Stimulated activated memory B cell treated with anti-CD40 and anti-IgM and Interleukin-4, amounts not matched to agents 10 μg/mL and 1 μg/mL and 100 μg/mL, for 72 hours (primary cell): ENCODE measurements at regions not wholly inside any gene's neighbourhood (a gene's known extent, or its start where the extent isn't known, plus 50 kb on each side); places are given as distances from the start of the nearest gene placed in this dataset.
"Not testable (repeated sequence)": the region's sequence is repeated elsewhere in the genome, so short reads cannot be mapped to it uniquely, and the experiment has no call there.

Source experiments
- ATAC-seq: fragments of 150-1000 bp; cut with Tn5 transposase; 2 replicates; pipeline ENCODE4 v1.10.0; 2021
- H3K27ac Mint-ChIP-seq: one replicate; pipeline ENCODE4 v1.8.0; 2022; ENCODE audit warnings: mild to moderate bottlenecking, mixed read lengths
- H3K27me3 Mint-ChIP-seq: one replicate; pipeline ENCODE4 v1.8.0; 2022; ENCODE audit warnings: mixed read lengths
- H3K36me3 Mint-ChIP-seq: one replicate; pipeline ENCODE4 v1.8.0; 2022; ENCODE audit warnings: mixed read lengths
- H3K4me1 Mint-ChIP-seq: one replicate; pipeline ENCODE4 v1.8.0; 2022; ENCODE audit warnings: mixed read lengths
- H3K4me3 Mint-ChIP-seq: one replicate; pipeline ENCODE4 v1.8.0; 2022; ENCODE audit warnings: mild to moderate bottlenecking, moderate library complexity, mixed read lengths
- H3K9me3 Mint-ChIP-seq: one replicate; pipeline ENCODE4 v1.8.0; 2022; ENCODE audit warnings: mixed read lengths

DNA sequence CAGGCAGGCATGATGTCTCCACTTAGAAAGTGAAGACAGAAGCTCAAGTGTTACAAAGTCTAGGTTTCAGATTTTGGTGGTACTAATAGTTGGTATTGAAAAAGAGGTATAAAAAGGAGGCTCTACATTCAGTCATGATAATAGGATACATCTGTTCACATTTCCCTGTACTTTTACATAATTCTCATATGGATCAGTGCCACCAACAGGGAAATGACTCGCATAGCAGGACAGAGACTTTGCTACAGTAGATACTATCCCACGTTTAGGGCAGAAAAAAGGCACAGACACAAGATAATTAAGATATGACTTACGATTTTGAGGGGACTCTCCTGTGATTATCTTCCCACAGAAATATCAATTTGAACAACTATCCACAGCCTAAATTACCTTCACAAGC is 1062.9 kb upstream of the EPHA6 start:
- H3K9me3 Mint-ChIP-seq = peaks cover 6% of the 10 kb centered on the region
- H3K4me1 Mint-ChIP-seq = no peaks in the 10 kb centered on the region
- no peaks in the 10 kb centered on the region for H3K36me3 Mint-ChIP-seq
- no peak overlapping the region for H3K4me3 Mint-ChIP-seq
- H3K27ac Mint-ChIP-seq = no peak overlapping the region
- ATAC-seq = no peak
- no peaks in the 10 kb centered on the region for H3K27me3 Mint-ChIP-seq

DNA sequence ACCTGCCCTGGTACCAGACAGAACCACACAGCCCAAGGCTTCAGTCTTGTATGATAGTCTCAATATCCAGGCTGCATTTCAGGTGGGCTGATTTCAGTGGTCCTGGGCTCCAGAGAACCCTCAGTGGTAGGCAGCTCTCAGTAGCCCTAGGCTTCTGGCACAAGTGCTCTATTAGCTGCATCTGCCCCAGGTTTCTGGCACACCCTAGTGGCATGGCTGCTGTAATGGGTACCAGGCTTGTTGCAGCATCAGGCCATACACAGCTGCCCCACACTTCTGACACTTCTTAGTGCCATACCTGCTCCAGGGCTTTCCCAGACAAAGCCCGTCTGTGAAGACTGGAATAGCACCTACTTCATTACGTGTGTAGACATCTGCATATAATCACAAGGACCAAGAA is 1062.2 kb upstream of the EPHA6 start:
- ATAC-seq = no peak
- Mint-ChIP-seq H3K4me1 (no peaks in the 10 kb centered on the region), H3K27me3 (no peaks in the 10 kb centered on the region)

DNA sequence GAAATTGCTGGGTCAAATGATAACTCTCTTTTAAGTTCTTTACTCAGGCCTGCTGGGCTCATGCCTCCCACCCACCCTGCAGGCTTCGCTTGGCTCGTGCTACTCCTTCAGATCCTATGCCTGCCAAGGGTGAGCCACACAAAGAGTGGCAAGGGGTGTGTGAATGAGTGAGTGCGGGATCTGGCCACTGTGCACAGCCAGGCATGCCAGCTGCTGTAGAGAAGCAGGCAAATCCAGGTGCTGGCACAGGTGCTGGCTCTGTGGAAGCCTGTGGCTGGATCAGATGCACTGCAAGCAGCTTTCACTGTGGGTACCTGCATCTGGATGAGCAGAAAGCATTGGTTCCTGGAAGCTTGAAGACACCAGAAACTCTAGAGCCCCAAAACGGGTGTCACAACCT is 1055.7 kb upstream of the EPHA6 start:
- Mint-ChIP-seq H3K9me3 (peaks cover 4% of the 10 kb centered on the region), H3K4me1 (no peaks in the 10 kb centered on the region), H3K36me3 (no peaks in the 10 kb centered on the region), H3K27ac (no peak overlapping the region), H3K4me3 (no peak overlapping the region), H3K27me3 (no peaks in the 10 kb centered on the region)
- ATAC-seq = no peak

More for the DNA sequence above, 1062.2 kb upstream of the EPHA6 start:
- Mint-ChIP-seq H3K27ac (no peak overlapping the region), H3K36me3 (no peaks in the 10 kb centered on the region), H3K9me3 (peaks cover 6% of the 10 kb centered on the region), H3K4me3 (no peak overlapping the region)

DNA sequence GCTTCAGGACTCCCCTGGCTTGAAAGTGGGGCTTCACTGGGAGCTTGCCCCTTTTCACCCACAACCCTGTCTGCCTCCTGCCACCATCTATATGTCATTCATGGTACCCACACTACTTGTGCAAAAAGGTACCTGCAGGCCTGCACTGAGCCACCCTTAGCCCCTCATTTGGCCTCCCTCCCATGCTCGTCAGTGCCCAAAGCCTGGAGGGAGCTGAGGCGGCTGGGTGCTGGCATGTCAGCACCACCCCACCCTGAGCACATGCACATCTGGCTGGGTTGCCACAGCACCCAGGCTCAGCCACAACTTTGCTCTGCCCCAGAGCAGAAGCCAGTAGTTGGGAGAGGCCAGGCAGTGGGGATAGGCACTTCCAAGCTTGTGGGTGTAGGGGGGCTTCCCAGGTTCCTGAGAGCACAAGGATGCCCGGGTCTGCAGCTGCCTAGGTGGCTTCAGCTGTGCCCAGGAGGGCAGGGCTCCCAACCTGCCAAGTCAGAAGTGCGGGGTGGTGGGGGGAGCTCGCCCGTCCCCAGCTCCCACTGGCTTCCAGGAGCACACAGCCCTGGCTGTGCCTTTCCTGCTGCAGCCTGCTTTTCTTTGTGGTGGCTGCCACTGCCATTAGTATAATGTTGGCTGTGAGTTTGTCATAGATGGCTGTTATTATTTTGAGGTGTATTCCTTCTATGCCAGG is 1054.6 kb upstream of the EPHA6 start:
- H3K4me3 Mint-ChIP-seq = no peak overlapping the region
- no peaks in the 10 kb centered on the region for H3K27me3 Mint-ChIP-seq
- H3K27ac Mint-ChIP-seq = no peak overlapping the region
- no peaks in the 10 kb centered on the region for H3K9me3 Mint-ChIP-seq
- no peaks in the 10 kb centered on the region for H3K36me3 Mint-ChIP-seq
- no peak for ATAC-seq
- no peaks in the 10 kb centered on the region for H3K4me1 Mint-ChIP-seq

DNA sequence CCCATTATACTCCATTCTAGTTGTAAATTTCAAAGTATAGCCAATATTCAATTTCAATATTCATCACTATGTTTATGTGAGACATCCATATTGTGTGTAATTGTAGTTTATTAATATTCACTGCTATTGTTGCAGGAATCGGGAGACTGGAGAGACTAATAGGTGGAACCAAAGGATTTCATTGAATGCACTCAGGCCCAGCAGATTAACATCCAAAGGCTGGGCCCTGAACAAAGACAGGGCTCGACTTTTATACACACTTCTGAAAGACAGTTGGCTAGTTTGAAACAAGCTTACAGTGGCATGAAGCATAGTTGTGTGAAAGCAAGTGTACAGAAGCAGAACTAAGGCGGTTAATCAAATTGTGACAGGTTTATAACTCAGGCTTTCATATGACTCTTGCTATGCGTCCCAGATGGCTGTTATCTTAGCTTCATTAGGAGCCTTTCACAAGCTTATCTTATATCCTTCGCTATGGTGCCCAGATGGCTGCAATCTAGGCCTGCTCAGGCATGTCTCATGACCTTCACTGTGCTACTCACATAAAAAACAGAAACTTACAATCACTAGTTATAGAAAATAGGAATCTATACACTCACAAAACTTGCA is 1038.8 kb upstream of the EPHA6 start:
- Mint-ChIP-seq H3K36me3 (no peaks in the 10 kb centered on the region), H3K9me3 (peaks cover 3% of the 10 kb centered on the region), H3K27ac (no peak overlapping the region), H3K4me1 (no peaks in the 10 kb centered on the region), H3K27me3 (no peaks in the 10 kb centered on the region), H3K4me3 (no peak overlapping the region)
- ATAC-seq = no peak

DNA sequence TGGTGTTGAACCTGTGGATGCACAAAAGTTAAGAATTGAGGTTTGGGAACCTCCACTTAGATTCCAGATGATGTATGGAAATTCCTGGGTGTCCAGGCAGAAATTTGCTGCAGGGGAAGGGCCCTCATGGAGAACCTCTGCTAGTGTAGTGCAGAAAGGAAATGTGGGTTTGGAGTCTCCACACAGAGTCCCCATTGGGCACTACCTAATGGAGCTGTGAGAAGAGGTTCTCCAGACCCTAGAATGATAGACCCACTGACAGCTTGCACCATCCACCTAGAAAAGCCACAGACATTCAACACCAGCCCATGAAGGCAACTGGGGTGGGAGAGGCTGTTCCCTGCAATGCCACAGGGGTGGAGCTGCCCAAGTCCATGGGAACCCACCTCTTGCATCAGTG is 1032.8 kb upstream of the EPHA6 start:
- H3K27me3 Mint-ChIP-seq = no peaks in the 10 kb centered on the region
- H3K4me1 Mint-ChIP-seq = no peaks in the 10 kb centered on the region
- H3K4me3 Mint-ChIP-seq = no peak overlapping the region
- ATAC-seq = peak; percentile 51
- peaks cover 2% of the 10 kb centered on the region for H3K9me3 Mint-ChIP-seq
- H3K27ac Mint-ChIP-seq = no peak overlapping the region
- H3K36me3 Mint-ChIP-seq = no peaks in the 10 kb centered on the region

DNA sequence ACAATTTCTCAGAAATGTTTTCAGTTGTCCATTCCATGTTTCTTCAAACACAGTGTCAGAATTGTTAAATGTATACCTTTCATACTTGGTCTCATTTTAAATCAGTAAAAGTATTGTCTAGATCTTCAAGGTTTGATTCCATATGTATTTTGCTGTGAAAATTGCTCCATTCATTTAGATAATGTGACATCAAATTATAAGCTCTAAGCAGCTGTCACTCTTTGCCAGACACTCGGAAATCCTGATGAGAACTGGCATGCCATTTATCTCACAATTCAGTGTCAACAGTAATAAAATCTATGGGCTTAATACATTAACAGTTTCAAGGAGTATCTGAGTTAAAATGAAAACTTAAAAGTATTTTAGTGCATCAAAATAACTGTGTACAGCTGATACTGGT is 1025.3 kb upstream of the EPHA6 start:
- H3K36me3 Mint-ChIP-seq = no peaks in the 10 kb centered on the region
- no peaks in the 10 kb centered on the region for H3K4me1 Mint-ChIP-seq
- H3K4me3 Mint-ChIP-seq = no peak overlapping the region
- H3K27me3 Mint-ChIP-seq = no peaks in the 10 kb centered on the region
- H3K9me3 Mint-ChIP-seq = no peaks in the 10 kb centered on the region
- ATAC-seq = no peak
- H3K27ac Mint-ChIP-seq = no peak overlapping the region

DNA sequence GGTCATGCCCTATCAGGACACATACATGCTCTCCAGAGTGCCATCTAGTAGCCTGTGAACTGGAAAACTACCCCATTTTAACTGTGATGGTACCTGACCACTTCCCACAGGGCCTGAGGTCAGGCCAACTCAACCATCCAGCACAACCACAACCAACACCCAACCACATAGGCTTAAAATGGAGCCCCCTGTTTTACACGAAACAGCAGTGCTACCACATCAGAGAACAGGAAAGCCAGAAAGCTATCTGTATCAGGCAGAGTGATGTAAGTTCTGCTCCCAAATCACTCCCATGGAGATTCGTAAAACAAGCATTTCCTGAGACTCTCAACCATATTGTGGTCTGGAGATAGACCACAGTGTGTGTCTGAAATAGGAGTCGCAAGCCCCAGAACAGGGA is 1017.3 kb upstream of the EPHA6 start:
- no peak overlapping the region for H3K27ac Mint-ChIP-seq
- no peaks in the 10 kb centered on the region for H3K4me1 Mint-ChIP-seq
- H3K36me3 Mint-ChIP-seq = no peaks in the 10 kb centered on the region
- H3K27me3 Mint-ChIP-seq = no peaks in the 10 kb centered on the region
- H3K9me3 Mint-ChIP-seq = peaks cover 5% of the 10 kb centered on the region
- ATAC-seq = peak; percentile 24
- no peak overlapping the region for H3K4me3 Mint-ChIP-seq

DNA sequence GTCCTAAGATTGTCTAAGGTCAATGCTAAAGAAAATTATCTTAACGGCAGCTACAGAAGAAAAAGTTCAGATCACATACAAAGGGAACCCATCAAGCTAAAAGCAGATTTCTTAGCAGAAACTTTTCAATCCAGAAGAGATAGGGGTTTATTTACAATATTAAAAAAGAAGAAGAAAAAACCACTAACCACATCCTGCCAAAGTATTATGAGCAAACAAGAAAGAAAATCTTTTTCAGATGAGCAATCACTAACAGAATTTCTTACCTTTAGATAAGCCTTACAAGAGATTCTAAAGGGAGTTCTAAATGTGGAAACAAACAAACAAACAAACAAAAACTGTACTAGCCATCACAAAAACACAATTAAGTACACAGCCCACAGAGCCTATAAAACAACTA is 1015.8 kb upstream of the EPHA6 start:
- Mint-ChIP-seq H3K4me3 (no peak overlapping the region), H3K4me1 (no peaks in the 10 kb centered on the region), H3K27me3 (no peaks in the 10 kb centered on the region), H3K9me3 (peaks cover 5% of the 10 kb centered on the region), H3K27ac (no peak overlapping the region), H3K36me3 (no peaks in the 10 kb centered on the region)
- ATAC-seq = no peak

DNA sequence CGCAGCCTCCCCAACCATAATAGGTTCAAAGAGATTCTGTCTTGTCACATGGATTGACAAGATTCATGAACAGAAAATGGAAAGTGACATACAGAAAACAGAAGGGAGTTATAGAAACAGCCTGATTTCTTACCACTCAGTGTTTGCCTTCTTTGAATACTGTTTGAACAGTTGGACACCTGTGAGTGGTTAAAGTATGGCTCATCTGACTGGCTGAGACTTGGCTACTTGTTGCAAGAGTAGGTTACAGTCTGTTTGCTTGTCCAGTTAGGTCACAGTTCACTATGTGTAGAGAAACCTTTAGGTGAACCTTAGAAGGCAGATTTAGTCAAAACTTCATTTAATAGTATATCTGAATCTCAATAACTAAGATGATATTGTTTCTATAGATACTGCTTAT is 1003.9 kb upstream of the EPHA6 start:
- ATAC-seq = no peak
- no peak overlapping the region for H3K27ac Mint-ChIP-seq
- H3K9me3 Mint-ChIP-seq = peaks cover 3% of the 10 kb centered on the region
- no peaks in the 10 kb centered on the region for H3K36me3 Mint-ChIP-seq
- no peaks in the 10 kb centered on the region for H3K4me1 Mint-ChIP-seq
- no peaks in the 10 kb centered on the region for H3K27me3 Mint-ChIP-seq
- no peak overlapping the region for H3K4me3 Mint-ChIP-seq

DNA sequence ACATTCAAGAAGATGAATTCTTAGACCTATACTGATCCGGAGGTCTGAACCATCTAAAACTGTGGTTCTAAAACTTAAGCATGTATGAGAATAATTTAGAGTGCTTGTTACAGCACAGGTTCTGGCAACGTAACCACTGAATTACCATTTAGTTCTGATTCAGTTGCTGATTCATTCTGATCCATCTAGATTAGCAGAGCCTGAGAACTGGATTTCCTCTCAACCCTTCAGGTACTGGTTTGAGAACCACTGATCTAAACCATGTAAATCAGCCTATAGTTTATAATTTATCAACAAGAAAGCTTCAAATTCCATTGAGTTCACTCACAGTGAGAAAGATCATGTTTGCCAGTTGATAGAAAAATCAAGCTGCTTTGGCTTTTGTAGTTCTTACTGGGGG is 1001.1 kb upstream of the EPHA6 start:
- H3K4me1 Mint-ChIP-seq = no peaks in the 10 kb centered on the region
- H3K27me3 Mint-ChIP-seq = no peaks in the 10 kb centered on the region
- no peak overlapping the region for H3K4me3 Mint-ChIP-seq
- no peak for ATAC-seq
- H3K36me3 Mint-ChIP-seq = no peaks in the 10 kb centered on the region
- H3K27ac Mint-ChIP-seq = no peak overlapping the region
- H3K9me3 Mint-ChIP-seq = peaks cover 3% of the 10 kb centered on the region

DNA sequence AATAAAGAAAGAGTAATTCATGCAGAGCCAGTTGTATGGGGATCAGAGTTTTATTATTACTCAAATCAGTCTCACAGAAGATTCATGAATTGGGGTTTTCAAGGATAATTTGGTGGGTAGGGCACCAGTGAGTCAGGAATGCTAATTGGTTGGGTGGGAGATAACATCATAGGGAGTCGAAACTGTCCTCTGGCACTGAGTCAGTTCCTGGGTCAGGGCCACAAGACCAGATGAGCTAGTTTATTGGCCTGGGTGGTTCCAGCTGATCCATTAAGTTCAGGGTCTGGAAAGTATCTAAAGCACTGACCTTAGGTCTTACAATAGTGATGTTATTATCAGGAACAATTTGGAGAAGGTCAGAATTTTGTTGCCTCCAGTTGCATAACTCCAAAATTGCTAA is 998.6 kb upstream of the EPHA6 start:
- no peaks in the 10 kb centered on the region for H3K36me3 Mint-ChIP-seq
- H3K27me3 Mint-ChIP-seq = no peaks in the 10 kb centered on the region
- no peaks in the 10 kb centered on the region for H3K9me3 Mint-ChIP-seq
- ATAC-seq = no peak
- no peaks in the 10 kb centered on the region for H3K4me1 Mint-ChIP-seq
- H3K27ac Mint-ChIP-seq = no peak overlapping the region
- H3K4me3 Mint-ChIP-seq = no peak overlapping the region

DNA sequence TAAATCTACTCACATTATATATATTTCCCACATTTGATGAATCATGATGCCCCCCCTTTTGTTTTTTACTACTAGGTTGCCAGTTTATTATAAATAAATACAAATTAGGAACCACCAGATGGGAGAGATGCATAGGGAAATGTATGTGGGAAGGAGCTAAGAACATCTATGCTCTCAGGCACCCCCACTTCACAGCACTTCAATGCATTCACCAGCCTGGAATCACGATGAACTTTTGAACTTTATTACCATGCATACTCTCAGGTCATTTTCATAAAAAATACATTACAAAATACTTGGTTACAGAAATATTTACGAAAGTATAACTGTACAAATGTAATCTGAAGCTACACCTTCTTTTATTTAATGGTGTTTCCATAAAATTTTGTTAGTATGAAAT is 988.0 kb upstream of the EPHA6 start:
- Mint-ChIP-seq H3K4me1 (no peaks in the 10 kb centered on the region), H3K27ac (no peak overlapping the region), H3K36me3 (no peaks in the 10 kb centered on the region), H3K4me3 (no peak overlapping the region), H3K27me3 (no peaks in the 10 kb centered on the region), H3K9me3 (no peaks in the 10 kb centered on the region)
- ATAC-seq = no peak

DNA sequence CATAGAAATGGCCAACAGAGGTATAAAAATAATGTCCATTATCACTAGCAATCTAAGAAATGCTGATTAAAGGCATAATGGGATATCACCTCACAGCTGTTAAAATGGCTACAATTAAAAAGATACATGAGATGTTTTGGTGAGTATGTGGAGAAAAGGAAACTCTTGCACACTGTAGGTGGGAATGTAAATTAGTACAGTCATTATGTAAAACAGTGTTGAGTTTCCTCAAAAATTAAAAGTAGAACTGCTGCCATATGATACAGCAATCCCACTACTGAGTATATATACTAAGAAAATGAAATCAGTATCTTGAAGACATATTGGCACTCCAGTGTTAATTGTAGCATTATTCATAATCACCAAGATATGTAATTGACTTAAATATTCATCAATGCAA is 982.2 kb upstream of the EPHA6 start:
- no peak for ATAC-seq
- Mint-ChIP-seq H3K4me1 (no peaks in the 10 kb centered on the region), H3K36me3 (no peaks in the 10 kb centered on the region), H3K27ac (no peak overlapping the region), H3K9me3 (peaks cover 6% of the 10 kb centered on the region), H3K4me3 (no peak overlapping the region), H3K27me3 (no peaks in the 10 kb centered on the region)

DNA sequence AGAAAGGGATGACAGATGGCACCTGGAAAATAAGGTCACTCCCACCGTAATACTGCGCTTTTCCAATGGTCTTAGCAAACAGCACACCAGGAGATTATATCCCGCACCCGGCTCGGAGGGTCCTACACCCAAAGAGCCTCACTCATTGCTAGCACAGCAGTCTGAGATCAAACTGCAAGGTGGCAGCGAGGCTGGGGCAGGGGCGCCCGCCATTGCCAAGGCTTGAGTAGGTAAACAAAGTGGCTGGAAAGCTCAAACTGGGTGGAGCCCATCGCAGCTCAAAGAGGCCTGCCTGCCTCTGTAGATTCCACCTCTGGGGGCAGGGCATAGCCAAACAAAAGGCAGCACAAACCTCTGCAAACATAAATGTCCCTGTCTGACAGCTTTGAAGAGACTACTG is 953.8 kb upstream of the EPHA6 start:
- not testable (repeated sequence) for H3K4me1 Mint-ChIP-seq, H3K36me3 Mint-ChIP-seq, H3K27me3 Mint-ChIP-seq, H3K27ac Mint-ChIP-seq, H3K4me3 Mint-ChIP-seq, H3K9me3 Mint-ChIP-seq, ATAC-seq

DNA sequence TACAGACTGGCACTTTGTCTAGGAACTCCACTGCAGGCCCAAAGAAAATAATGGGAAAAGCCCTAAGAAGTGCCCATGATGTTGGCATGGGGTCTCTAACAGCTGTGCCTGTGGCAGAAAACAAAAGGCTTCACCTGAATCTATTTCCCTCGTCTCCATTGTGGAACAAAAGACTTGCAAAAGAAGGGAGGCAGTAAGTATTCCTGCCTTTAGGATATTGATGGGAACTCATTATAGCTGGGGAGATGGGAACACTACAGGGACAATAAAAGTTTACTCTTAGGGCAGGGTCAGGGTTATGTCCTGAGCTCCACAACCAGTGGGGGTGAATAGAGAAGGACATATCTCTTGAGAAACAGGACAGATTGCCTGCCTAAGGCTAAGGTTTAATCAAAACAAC is 930.6 kb upstream of the EPHA6 start:
- Mint-ChIP-seq H3K4me1 (no peaks in the 10 kb centered on the region), H3K4me3 (no peak overlapping the region), H3K9me3 (peaks cover 7% of the 10 kb centered on the region), H3K27me3 (no peaks in the 10 kb centered on the region), H3K36me3 (no peaks in the 10 kb centered on the region), H3K27ac (no peak overlapping the region)
- no peak for ATAC-seq
